ENCODE measurements at regions not wholly inside any gene's neighbourhood (a gene's known extent, or its start where the extent isn't known, plus 50 kb on each side); places are given as distances from the start of the nearest gene placed in this dataset.

DNA sequence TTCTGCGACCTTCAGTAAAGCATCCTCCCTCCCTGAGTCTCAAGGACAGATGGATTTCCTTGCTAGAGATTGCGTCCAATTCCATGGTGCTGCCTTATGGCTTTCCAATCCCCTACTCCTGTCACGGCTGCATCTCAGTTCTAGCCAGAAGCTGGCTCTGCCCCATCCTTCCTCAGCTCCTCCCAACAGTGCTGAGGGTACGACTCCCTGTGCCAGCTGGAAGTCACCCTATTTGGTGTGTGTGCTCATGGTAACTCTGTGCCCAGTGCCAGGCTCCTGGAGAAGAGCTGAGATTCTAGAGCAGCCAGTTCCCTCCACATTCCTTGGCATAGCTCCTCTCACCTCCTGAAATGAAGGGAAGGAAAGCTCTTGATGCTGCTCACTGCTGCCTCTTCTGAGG, 185.0 kb upstream of the PODXL start (continued):
- TF ChIP-seq, protein P1, sequence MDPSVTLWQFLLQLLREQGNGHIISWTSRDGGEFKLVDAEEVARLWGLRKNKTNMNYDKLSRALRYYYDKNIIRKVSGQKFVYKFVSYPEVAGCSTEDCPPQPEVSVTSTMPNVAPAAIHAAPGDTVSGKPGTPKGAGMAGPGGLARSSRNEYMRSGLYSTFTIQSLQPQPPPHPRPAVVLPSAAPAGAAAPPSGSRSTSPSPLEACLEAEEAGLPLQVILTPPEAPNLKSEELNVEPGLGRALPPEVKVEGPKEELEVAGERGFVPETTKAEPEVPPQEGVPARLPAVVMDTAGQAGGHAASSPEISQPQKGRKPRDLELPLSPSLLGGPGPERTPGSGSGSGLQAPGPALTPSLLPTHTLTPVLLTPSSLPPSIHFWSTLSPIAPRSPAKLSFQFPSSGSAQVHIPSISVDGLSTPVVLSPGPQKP (IDR thresholded peaks at IDR 0.05; ENCODE audit: low read depth, low read length): no peak
- TF ChIP-seq ESRRA (IDR thresholded peaks at IDR 0.05; ENCODE audit: borderline replicate concordance, low read length) (no peak), TP53 (CRISPR knock-in tag; IDR thresholded peaks at IDR 0.05) (no peak), EHMT2 (IDR thresholded peaks at IDR 0.05; ENCODE audit: low read depth) (no peak)

DNA sequence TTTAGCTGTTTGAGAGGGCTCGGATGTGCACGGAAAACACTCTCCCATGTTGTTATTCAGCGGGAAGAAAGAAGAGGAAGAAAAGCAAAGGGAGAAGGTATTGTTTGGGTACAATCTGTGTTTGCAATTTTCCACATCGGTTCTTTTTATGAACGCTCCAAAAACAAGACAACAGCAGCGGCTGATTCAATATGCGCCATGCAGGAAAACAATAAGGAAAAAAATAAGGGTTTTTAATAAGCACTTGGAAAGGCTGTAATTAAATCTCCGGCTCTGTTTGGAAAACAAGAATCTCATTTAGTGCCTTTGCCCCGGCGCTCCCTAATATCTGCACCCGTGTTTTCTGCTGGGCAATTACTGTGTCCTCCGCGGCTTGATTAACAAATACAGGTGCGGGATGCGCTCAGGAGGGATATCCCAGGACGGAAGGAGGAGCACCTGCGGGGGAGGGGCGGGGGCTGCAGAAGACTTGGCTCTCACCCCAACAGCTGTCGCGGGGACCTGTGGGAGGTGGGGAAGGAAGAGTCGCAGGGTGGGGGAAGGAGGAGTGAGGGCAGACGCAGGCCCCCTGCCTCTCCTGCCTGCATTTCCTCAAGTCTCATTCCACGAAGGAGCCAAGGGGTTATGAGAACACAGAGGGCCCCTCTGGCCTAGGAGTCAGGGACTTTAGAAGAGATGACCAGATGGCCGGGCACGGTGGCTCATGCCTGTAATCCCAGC, 181.5 kb upstream of the PODXL start:
- WGBS (ENCODE audit: missing lambda C conversion rate): 64% methylated on average over 23 of the region's 25 CpGs
- H3K4me3 ChIP-seq: no peak overlapping the region
- no peak overlapping the region for H3K27ac ChIP-seq
- no peak for ATAC-seq
- no peak for DNase-seq (ENCODE audit: low read depth in 1 of 2, low spot score in 1 of 2)
- CTCF ChIA-PET: no interaction called here
- no peaks in the 10 kb centered on the region for H3K9me3 ChIP-seq
- TF ChIP-seq CHD4 (IDR thresholded peaks at IDR 0.05; ENCODE audit: borderline replicate concordance) (no peak), ZNF302 (CRISPR knock-in tag; IDR thresholded peaks at IDR 0.05) (no peak), FOXS1 (CRISPR knock-in tag; IDR thresholded peaks at IDR 0.05) (no peak), RFX5 (IDR thresholded peaks at IDR 0.05) (no peak), RARB (CRISPR knock-in tag; IDR thresholded peaks at IDR 0.05) (no peak), TFCP2L1 (CRISPR knock-in tag; IDR thresholded peaks at IDR 0.05) (no peak), SREBF2 (IDR thresholded peaks at IDR 0.05) (no peak), MAZ (IDR thresholded peaks at IDR 0.05; ENCODE audit: borderline replicate concordance, low read depth, low read length) (no peak), EHMT2 (IDR thresholded peaks at IDR 0.05; ENCODE audit: low read depth) (no peak), HOXA7 (CRISPR knock-in tag; IDR thresholded peaks at IDR 0.05) (no peak), RAD21 (conservative IDR thresholded peaks at IDR 0.05 in 1 of 2, IDR thresholded peaks at IDR 0.05 in 1 of 2) (no peak), EP300 (IDR thresholded peaks at IDR 0.05) (no peak)
- TF ChIP-seq, protein P2, sequence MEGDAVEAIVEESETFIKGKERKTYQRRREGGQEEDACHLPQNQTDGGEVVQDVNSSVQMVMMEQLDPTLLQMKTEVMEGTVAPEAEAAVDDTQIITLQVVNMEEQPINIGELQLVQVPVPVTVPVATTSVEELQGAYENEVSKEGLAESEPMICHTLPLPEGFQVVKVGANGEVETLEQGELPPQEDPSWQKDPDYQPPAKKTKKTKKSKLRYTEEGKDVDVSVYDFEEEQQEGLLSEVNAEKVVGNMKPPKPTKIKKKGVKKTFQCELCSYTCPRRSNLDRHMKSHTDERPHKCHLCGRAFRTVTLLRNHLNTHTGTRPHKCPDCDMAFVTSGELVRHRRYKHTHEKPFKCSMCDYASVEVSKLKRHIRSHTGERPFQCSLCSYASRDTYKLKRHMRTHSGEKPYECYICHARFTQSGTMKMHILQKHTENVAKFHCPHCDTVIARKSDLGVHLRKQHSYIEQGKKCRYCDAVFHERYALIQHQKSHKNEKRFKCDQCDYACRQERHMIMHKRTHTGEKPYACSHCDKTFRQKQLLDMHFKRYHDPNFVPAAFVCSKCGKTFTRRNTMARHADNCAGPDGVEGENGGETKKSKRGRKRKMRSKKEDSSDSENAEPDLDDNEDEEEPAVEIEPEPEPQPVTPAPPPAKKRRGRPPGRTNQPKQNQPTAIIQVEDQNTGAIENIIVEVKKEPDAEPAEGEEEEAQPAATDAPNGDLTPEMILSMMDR (IDR thresholded peaks at IDR 0.05): no peak
- TF ChIP-seq, protein P3, sequence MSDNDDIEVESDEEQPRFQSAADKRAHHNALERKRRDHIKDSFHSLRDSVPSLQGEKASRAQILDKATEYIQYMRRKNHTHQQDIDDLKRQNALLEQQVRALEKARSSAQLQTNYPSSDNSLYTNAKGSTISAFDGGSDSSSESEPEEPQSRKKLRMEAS (IDR thresholded peaks at IDR 0.05): no peak
- TF ChIP-seq, protein P4, sequence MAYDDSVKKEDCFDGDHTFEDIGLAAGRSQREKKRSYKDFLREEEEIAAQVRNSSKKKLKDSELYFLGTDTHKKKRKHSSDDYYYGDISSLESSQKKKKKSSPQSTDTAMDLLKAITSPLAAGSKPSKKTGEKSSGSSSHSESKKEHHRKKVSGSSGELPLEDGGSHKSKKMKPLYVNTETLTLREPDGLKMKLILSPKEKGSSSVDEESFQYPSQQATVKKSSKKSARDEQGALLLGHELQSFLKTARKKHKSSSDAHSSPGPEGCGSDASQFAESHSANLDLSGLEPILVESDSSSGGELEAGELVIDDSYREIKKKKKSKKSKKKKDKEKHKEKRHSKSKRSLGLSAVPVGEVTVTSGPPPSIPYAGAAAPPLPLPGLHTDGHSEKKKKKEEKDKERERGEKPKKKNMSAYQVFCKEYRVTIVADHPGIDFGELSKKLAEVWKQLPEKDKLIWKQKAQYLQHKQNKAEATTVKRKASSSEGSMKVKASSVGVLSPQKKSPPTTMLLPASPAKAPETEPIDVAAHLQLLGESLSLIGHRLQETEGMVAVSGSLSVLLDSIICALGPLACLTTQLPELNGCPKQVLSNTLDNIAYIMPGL (CRISPR knock-in tag; IDR thresholded peaks at IDR 0.05; ENCODE audit: borderline replicate concordance): no peak
- TF ChIP-seq, protein P1 (IDR thresholded peaks at IDR 0.05; ENCODE audit: low read depth, low read length): no peak
- TF ChIP-seq, protein P5, sequence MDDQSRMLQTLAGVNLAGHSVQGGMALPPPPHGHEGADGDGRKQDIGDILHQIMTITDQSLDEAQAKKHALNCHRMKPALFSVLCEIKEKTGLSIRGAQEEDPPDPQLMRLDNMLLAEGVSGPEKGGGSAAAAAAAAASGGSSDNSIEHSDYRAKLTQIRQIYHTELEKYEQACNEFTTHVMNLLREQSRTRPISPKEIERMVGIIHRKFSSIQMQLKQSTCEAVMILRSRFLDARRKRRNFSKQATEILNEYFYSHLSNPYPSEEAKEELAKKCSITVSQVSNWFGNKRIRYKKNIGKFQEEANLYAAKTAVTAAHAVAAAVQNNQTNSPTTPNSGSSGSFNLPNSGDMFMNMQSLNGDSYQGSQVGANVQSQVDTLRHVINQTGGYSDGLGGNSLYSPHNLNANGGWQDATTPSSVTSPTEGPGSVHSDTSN (IDR thresholded peaks at IDR 0.05): no peak
- POLR2A ChIA-PET: no interaction called here
- FAIRE-seq: no peak
- no peak overlapping the region for H3K4me2 ChIP-seq
- H3K4me1 ChIP-seq: no peaks in the 10 kb centered on the region

All from A549 (cell line).